SK-N-SH (cell line): ENCODE measurements at regions not wholly inside any gene's neighbourhood (a gene's known extent, or its start where the extent isn't known, plus 50 kb on each side); places are given as distances from the start of the nearest gene placed in this dataset.

ENCODE experiments used
- CTCF ChIA-PET: fragments of 300-600, 350-600 bp; formaldehyde crosslinking; extraction: SDS; loops from one replicate; lab custom pipeline; 2021; lab: Yijun Ruan, JAX
- POLR2A ChIA-PET: fragments of 350-600 bp; sonication (Branson Sonifier 250); formaldehyde crosslinking; extraction: SDS; loops from one replicate; lab custom pipeline; 2020; ENCODE audit warnings: antibody characterized with exemption, inconsistent platforms; lab: Yijun Ruan, JAX
- DNase-seq: peaks from one replicate; pipeline ENCODE4 v3.0.0; 2012
- H2AFZ ChIP-seq: fragments of 200-600 bp; sonication (generic); 2 replicates; pipeline ENCODE4 v1.8.1; 2016; ENCODE audit warnings: antibody characterized with exemption, mild to moderate bottlenecking, low read depth
- H3F3A ChIP-seq: fragments of 200-600 bp; sonication (generic); replicated peaks from 2 replicates; pipeline ENCODE3; 2016; ENCODE audit warnings: antibody characterized with exemption, mild to moderate bottlenecking; ENCODE audit not compliant: insufficient read depth
- H3K27ac ChIP-seq, 2 experiments: fragments of 200-500 bp in 1 of 2; fragments of 200-600 bp in 1 of 2; sonication (Bioruptor generic) in 1 of 2; sonication (generic), shearing (Covaris generic) in 1 of 2; 2 replicates each; pipeline versions ENCODE4 v1.5.1 to v1.6.1; 2014 to 2016; ENCODE audit warnings: low read depth in 2 of 2, inconsistent platforms in 1 of 2, low read length in 1 of 2, mild to moderate bottlenecking in 1 of 2, mixed read lengths in 1 of 2
- H3K27me3 ChIP-seq: fragments of 200-600 bp; sonication (generic), shearing (Covaris generic); 2 replicates; pipeline ENCODE4 v1.6.1; 2016; ENCODE audit warnings: mixed run types; ENCODE audit not compliant: insufficient read depth
- H3K36me3 ChIP-seq, 2 experiments: fragments of 200-500 bp in 1 of 2; fragments of 200-600 bp in 1 of 2; sonication (Bioruptor generic) in 1 of 2; sonication (generic) in 1 of 2; replicated peaks in 1 of 2; 2 replicates each; pipeline versions ENCODE3 to v1.5.1; 2014 to 2016; ENCODE audit warnings: low read length in 1 of 2, mild to moderate bottlenecking in 1 of 2; ENCODE audit not compliant: insufficient read depth in 2 of 2, control insufficient read depth in 1 of 2
- H3K4me1 ChIP-seq, 2 experiments: fragments of 200-500 bp in 1 of 2; fragments of 200-600 bp in 1 of 2; sonication (Bioruptor generic) in 1 of 2; sonication (generic), shearing (Covaris generic) in 1 of 2; 2 replicates each; pipeline versions ENCODE4 v1.5.1 to v1.6.1; 2014 to 2016; ENCODE audit warnings: low read depth in 1 of 2, low read length in 1 of 2, mixed run types in 1 of 2; ENCODE audit not compliant: insufficient read depth in 2 of 2, control insufficient read depth in 1 of 2
- H3K4me2 ChIP-seq: fragments of 200-600 bp; sonication (generic), shearing (Covaris generic); 2 replicates; pipeline ENCODE4 v1.6.1; 2017; ENCODE audit warnings: mixed run types
- H3K4me3 ChIP-seq, 2 experiments: fragments of 200-500 bp in 1 of 2; fragments of 200-600 bp in 1 of 2; sonication (Bioruptor generic) in 1 of 2; sonication (generic), shearing (Covaris generic) in 1 of 2; 2 replicates each; pipeline versions ENCODE4 v1.5.1 to v1.8.1; 2014 to 2016; ENCODE audit warnings: low read depth in 2 of 2, inconsistent platforms in 1 of 2, low read length in 1 of 2, mild to moderate bottlenecking in 1 of 2, mixed read lengths in 1 of 2, moderate library complexity in 1 of 2
- H3K79me2 ChIP-seq: fragments of 200-600 bp; sonication (generic); 2 replicates; pipeline ENCODE4 v1.8.1; 2017; ENCODE audit warnings: mild to moderate bottlenecking; ENCODE audit not compliant: insufficient read depth
- H3K9ac ChIP-seq: fragments of 200-600 bp; sonication (generic); 2 replicates; pipeline ENCODE4 v1.6.1; 2017; ENCODE audit warnings: mixed run types
- H3K9me2 ChIP-seq: fragments of 200-600 bp; sonication (generic); 2 replicates; pipeline ENCODE4 v1.6.1; 2017; ENCODE audit warnings: mixed run types
- H3K9me3 ChIP-seq: fragments of 200-600 bp; sonication (generic); 2 replicates; pipeline ENCODE4 v1.6.1; 2017; ENCODE audit warnings: mixed run types, mild to moderate bottlenecking, moderate library complexity
- H4K20me1 ChIP-seq: fragments of 200-600 bp; sonication (generic); 2 replicates; pipeline ENCODE4 v1.6.1; 2017; ENCODE audit warnings: mild to moderate bottlenecking, mixed run types; ENCODE audit not compliant: insufficient read depth
- CHD2 ChIP-seq: fragments of 150-350 bp; IDR thresholded peaks from 2 replicates; pipeline ENCODE4 v1.6.1; 2018; ENCODE audit warnings: low read length; ENCODE audit not compliant: partially characterized antibody
- EZH2phosphoT487 ChIP-seq: fragments of 200-600 bp; sonication (generic); IDR thresholded peaks from 2 replicates; pipeline ENCODE4 v1.6.1; 2017; ENCODE audit warnings: low read depth, mixed run types, mild to moderate bottlenecking, antibody characterized with exemption, moderate library complexity, borderline replicate concordance
- FOSL2 ChIP-seq: IDR thresholded peaks from 2 replicates; pipeline ENCODE4 v1.4.0; 2012; ENCODE audit warnings: low read depth, mild to moderate bottlenecking, moderate library complexity, borderline replicate concordance
- FOXM1 ChIP-seq: IDR thresholded peaks from 2 replicates; pipeline ENCODE4 v1.4.0; 2012; ENCODE audit warnings: low read depth, mild to moderate bottlenecking
- GABPA ChIP-seq: IDR thresholded peaks from 2 replicates; pipeline ENCODE4 v1.4.0; 2012; ENCODE audit warnings: low read depth, mild to moderate bottlenecking
- JUND ChIP-seq: IDR thresholded peaks from 2 replicates; pipeline ENCODE4 v1.4.0; 2012
- MEF2A ChIP-seq: IDR thresholded peaks from 2 replicates; pipeline ENCODE4 v1.4.0; 2012; ENCODE audit warnings: low read depth, borderline replicate concordance
- NFIC ChIP-seq: IDR thresholded peaks from 2 replicates; pipeline ENCODE4 v1.4.0; 2012; ENCODE audit warnings: borderline replicate concordance
- POLR2AphosphoS5 ChIP-seq: IDR thresholded peaks from 2 replicates; pipeline ENCODE4 v1.6.1; 2012; ENCODE audit warnings: low read depth, low read length
- RAD21 ChIP-seq: IDR thresholded peaks from 2 replicates; pipeline ENCODE4 v1.6.1; 2012; ENCODE audit warnings: mild to moderate bottlenecking, low read length
- RFX5 ChIP-seq: IDR thresholded peaks from 2 replicates; pipeline ENCODE4 v1.6.1; 2012; ENCODE audit warnings: mild to moderate bottlenecking, improper control_type of control experiment, low read length
- SIN3A ChIP-seq: IDR thresholded peaks from 2 replicates; pipeline ENCODE4 v1.6.1; 2012; ENCODE audit warnings: low read depth, mild to moderate bottlenecking, low read length, moderate library complexity, borderline replicate concordance
- SMC3 ChIP-seq: IDR thresholded peaks from 2 replicates; pipeline ENCODE4 v1.6.1; 2012; ENCODE audit warnings: low read depth, low read length, improper control_type of control experiment
- TAF1 ChIP-seq: IDR thresholded peaks from 2 replicates; pipeline ENCODE4 v1.6.1; 2012; ENCODE audit warnings: low read depth, mild to moderate bottlenecking, low read length, moderate library complexity, borderline replicate concordance
- TCF12 ChIP-seq: IDR thresholded peaks from 2 replicates; pipeline ENCODE4 v1.4.0; 2012
- TEAD4 ChIP-seq: IDR thresholded peaks from 2 replicates; pipeline ENCODE4 v1.4.0; 2012; ENCODE audit warnings: mild to moderate bottlenecking, borderline replicate concordance; ENCODE audit not compliant: insufficient read depth
- USF1 ChIP-seq: IDR thresholded peaks from 2 replicates; pipeline ENCODE4 v1.4.0; 2012; ENCODE audit warnings: low read depth, borderline replicate concordance
- WGBS: methylation state at CpG from one replicate; pipeline ENCODE4 v1.1.6; 2017; ENCODE audit warnings: low lambda C conversion rate; 5-methylcytosine and 5-hydroxymethylcytosine counted together
- TF ChIP-seq, protein P1 (sequence below): IDR thresholded peaks from 2 replicates; pipeline ENCODE4 v1.4.0; 2012; ENCODE audit warnings: low read depth, borderline replicate concordance

GRCh38 chr11:31936312-31936711 is 125.2 kb upstream of the PAX6 start:
- CTCF ChIA-PET = interaction anchor here (0.7 kb wide), 1 partner anchor 33 kb away, joined by 3 read pairs; no protein-coding TSS in a partner anchor
- no peaks in the 10 kb centered on the region for H3K36me3 ChIP-seq
- H4K20me1 ChIP-seq = no peaks in the 10 kb centered on the region
- H2AFZ ChIP-seq = no peak overlapping the region
- no peak for DNase-seq
- H3K9me3 ChIP-seq = no peaks in the 10 kb centered on the region
- H3K9me2 ChIP-seq = no peaks in the 10 kb centered on the region
- H3K4me3 ChIP-seq = no peak overlapping the region
- WGBS = 4% methylated on average over 1 of the region's 1 CpG
- no peaks in the 10 kb centered on the region for H3F3A ChIP-seq
- H3K79me2 ChIP-seq = no peaks in the 10 kb centered on the region
- H3K27ac ChIP-seq = no peak overlapping the region
- no peak for TF ChIP-seq EZH2phosphoT487
- TF ChIP-seq FOSL2 = no peak
- TF ChIP-seq TAF1 = no peak
- TF ChIP-seq RFX5 = no peak
- TF ChIP-seq TEAD4 = no peak
- TF ChIP-seq USF1 = no peak
- TF ChIP-seq MEF2A = no peak
- TF ChIP-seq, all 33 proteins: peak for 0
- POLR2A ChIA-PET = no interaction called here
- Histone ChIP-seq H3K9ac (no peak overlapping the region), H3K27me3 (peaks cover 33% of the 10 kb centered on the region; the same call in 1 of the 2 replicates), H3K4me1 (no peaks in the 10 kb centered on the region), H3K4me2 (no peak overlapping the region)

- H3K36me3 ChIP-seq = no peaks in the 10 kb centered on the region
- H3K79me2 ChIP-seq = no peaks in the 10 kb centered on the region
- H3K4me3 ChIP-seq = no peak overlapping the region
- H3K4me2 ChIP-seq = no peak overlapping the region
- POLR2A ChIA-PET = no interaction called here
- CTCF ChIA-PET = interaction anchor here (3.5 kb wide), 1 partner anchor 25 kb away, joined by 16 read pairs; no protein-coding TSS in a partner anchor
- no peaks in the 10 kb centered on the region for H3K9me2 ChIP-seq
- H3K4me1 ChIP-seq = no peaks in the 10 kb centered on the region
- H3K27me3 ChIP-seq = peaks cover 38% of the 10 kb centered on the region; the same call in 1 of the 2 replicates
- no peak overlapping the region for H3K9ac ChIP-seq
- DNase-seq = no peak
- H3K27ac ChIP-seq = no peak overlapping the region
- H3F3A ChIP-seq = no peaks in the 10 kb centered on the region
- TF ChIP-seq EZH2phosphoT487 = no peak
- no peak for TF ChIP-seq NFIC
- TF ChIP-seq, protein P1, sequence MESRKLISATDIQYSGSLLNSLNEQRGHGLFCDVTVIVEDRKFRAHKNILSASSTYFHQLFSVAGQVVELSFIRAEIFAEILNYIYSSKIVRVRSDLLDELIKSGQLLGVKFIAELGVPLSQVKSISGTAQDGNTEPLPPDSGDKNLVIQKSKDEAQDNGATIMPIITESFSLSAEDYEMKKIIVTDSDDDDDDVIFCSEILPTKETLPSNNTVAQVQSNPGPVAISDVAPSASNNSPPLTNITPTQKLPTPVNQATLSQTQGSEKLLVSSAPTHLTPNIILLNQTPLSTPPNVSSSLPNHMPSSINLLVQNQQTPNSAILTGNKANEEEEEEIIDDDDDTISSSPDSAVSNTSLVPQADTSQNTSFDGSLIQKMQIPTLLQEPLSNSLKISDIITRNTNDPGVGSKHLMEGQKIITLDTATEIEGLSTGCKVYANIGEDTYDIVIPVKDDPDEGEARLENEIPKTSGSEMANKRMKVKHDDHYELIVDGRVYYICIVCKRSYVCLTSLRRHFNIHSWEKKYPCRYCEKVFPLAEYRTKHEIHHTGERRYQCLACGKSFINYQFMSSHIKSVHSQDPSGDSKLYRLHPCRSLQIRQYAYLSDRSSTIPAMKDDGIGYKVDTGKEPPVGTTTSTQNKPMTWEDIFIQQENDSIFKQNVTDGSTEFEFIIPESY = no peak
- TF ChIP-seq POLR2AphosphoS5 = no peak
- TF ChIP-seq SMC3 = no peak
- TF ChIP-seq RFX5 = no peak
- TF ChIP-seq TAF1 = no peak
- no peak for TF ChIP-seq CHD2
- no peak for TF ChIP-seq FOXM1
- TF ChIP-seq JUND = no peak
- TF ChIP-seq RAD21 = no peak
- TF ChIP-seq GABPA = no peak
- no peak for TF ChIP-seq TCF12
- no peak for TF ChIP-seq SIN3A
- no peaks in the 10 kb centered on the region for H3K9me3 ChIP-seq
- H4K20me1 ChIP-seq = no peaks in the 10 kb centered on the region
- 12% methylated on average over 9 of the region's 9 CpGs for WGBS
- H2AFZ ChIP-seq = no peak overlapping the region
Observed at GRCh38 chr11:31932879-31933278, 121.8 kb upstream of the PAX6 start.
